HL-60 (cell line): ENCODE measurements at regions not wholly inside any gene's neighbourhood (a gene's known extent, or its start where the extent isn't known, plus 50 kb on each side); places are given as distances from the start of the nearest gene placed in this dataset.

ENCODE experiments used
- CTCF ChIP-seq: IDR thresholded peaks from one replicate; pipeline ENCODE4 v1.5.1; 2011; ENCODE audit warnings: low read length, control low read depth, inconsistent platforms; ENCODE audit not compliant: insufficient read depth
- POLR2AphosphoS5 ChIP-seq: IDR thresholded peaks from 2 replicates; pipeline ENCODE4 v1.6.1; 2012; ENCODE audit warnings: low read depth
- REST ChIP-seq: IDR thresholded peaks from 2 replicates; pipeline ENCODE4 v1.6.1; 2012; ENCODE audit warnings: low read depth; ENCODE audit not compliant: insufficient replicate concordance
- SPI1 ChIP-seq: IDR thresholded peaks from 2 replicates; pipeline ENCODE4 v1.6.1; 2012; ENCODE audit warnings: low read depth, mild to moderate bottlenecking, borderline replicate concordance

- TF ChIP-seq CTCF (no peak), SPI1 (no peak), REST (no peak), POLR2AphosphoS5 (no peak)
Observed at GRCh38 chr6:50301307-50301706, 251.6 kb upstream of the DEFB112 start.
